WTC11 (cell line): ENCODE measurements at regions not wholly inside any gene's neighbourhood (a gene's known extent, or its start where the extent isn't known, plus 50 kb on each side); places are given as distances from the start of the nearest gene placed in this dataset.

ENCODE experiments used
- ATAC-seq: fragments of 200-7000 bp; cut with Tn5 transposase; 2 replicates; pipeline ENCODE4 v1.10.0; 2021; ENCODE audit warnings: mild to moderate bottlenecking, moderate library complexity
- CTCF ChIA-PET: fragments of 300-600 bp; sonication (Branson Sonifier 250); formaldehyde crosslinking; loops from one replicate; lab custom pipeline; 2021; ENCODE audit warnings: antibody characterized with exemption; lab: Charles Lee
- POLR2A ChIA-PET: fragments of 350-600 bp; sonication (Branson Sonifier 250); formaldehyde crosslinking; loops from one replicate; lab custom pipeline; 2021; ENCODE audit warnings: antibody characterized with exemption; lab: Charles Lee
- DNase-seq: peaks from one replicate; pipeline ENCODE4 v3.0.0; 2021; ENCODE audit warnings: low spot score
- H3K27ac Mint-ChIP-seq: 2 replicates; pipeline ENCODE4 v1.8.0; 2021; ENCODE audit warnings: mixed read lengths
- H3K27me3 Mint-ChIP-seq: 2 replicates; pipeline ENCODE4 v1.8.0; 2021; ENCODE audit warnings: low read depth, mild to moderate bottlenecking, moderate library complexity, mixed read lengths
- H3K36me3 Mint-ChIP-seq: 2 replicates; pipeline ENCODE4 v1.8.0; 2021; ENCODE audit warnings: mixed read lengths
- H3K4me1 Mint-ChIP-seq: 2 replicates; pipeline ENCODE4 v1.8.0; 2022; ENCODE audit warnings: mixed read lengths
- H3K4me3 Mint-ChIP-seq: 2 replicates; pipeline ENCODE4 v1.8.0; 2021; ENCODE audit warnings: mild to moderate bottlenecking, moderate library complexity, mixed read lengths
- H3K9me3 Mint-ChIP-seq: 2 replicates; pipeline ENCODE4 v1.8.0; 2021; ENCODE audit warnings: mixed read lengths
- CBFB ChIP-seq: sonication (generic); formaldehyde crosslinking; IDR thresholded peaks from 2 replicates; pipeline ENCODE4 v1.8.1; 2022; ENCODE audit warnings: mild to moderate bottlenecking, low read depth, missing genetic modification reagents
- ELF4 ChIP-seq: sonication (generic); formaldehyde crosslinking; IDR thresholded peaks from 2 replicates; pipeline ENCODE4 v1.8.1; 2022; ENCODE audit warnings: low read depth, mild to moderate bottlenecking, moderate library complexity, missing genetic modification reagents
- FOXJ3 ChIP-seq: sonication (generic); formaldehyde crosslinking; IDR thresholded peaks from 2 replicates; pipeline ENCODE4 v1.9.0; 2021; ENCODE audit warnings: missing genetic modification reagents, mild to moderate bottlenecking, borderline replicate concordance
- HMGA2 ChIP-seq: fragments of 250-450 bp; sonication (Bioruptor Pico); IDR thresholded peaks from 2 replicates; pipeline ENCODE4 v1.4.0; 2021; ENCODE audit warnings: mild to moderate bottlenecking, moderate library complexity
- JAZF1 ChIP-seq: fragments of 250-450 bp; sonication (Bioruptor Pico); IDR thresholded peaks from 2 replicates; pipeline ENCODE4 v1.9.0; 2021; ENCODE audit warnings: moderate library complexity, mild to moderate bottlenecking, inconsistent platforms
- JUN ChIP-seq: sonication (generic); formaldehyde crosslinking; IDR thresholded peaks from 2 replicates; pipeline ENCODE4 v1.8.0; 2023; ENCODE audit warnings: mild to moderate bottlenecking, missing genetic modification reagents
- KAT7 ChIP-seq: sonication (generic); formaldehyde crosslinking; IDR thresholded peaks from 2 replicates; pipeline ENCODE4 v1.8.1; 2023; ENCODE audit warnings: missing genetic modification reagents, mild to moderate bottlenecking, borderline replicate concordance
- NFATC4 ChIP-seq: fragments of 250-450 bp; sonication (Bioruptor Pico); IDR thresholded peaks from 2 replicates; pipeline ENCODE4 v1.9.0; 2021; ENCODE audit warnings: mild to moderate bottlenecking
- NFYB ChIP-seq: sonication (generic); formaldehyde crosslinking; conservative IDR thresholded peaks from 2 replicates; pipeline ENCODE4 v1.8.0; 2022; ENCODE audit warnings: low read depth, missing genetic modification reagents
- NR1H2 ChIP-seq: sonication (generic); formaldehyde crosslinking; IDR thresholded peaks from 2 replicates; pipeline ENCODE4 v1.9.0; 2021; ENCODE audit warnings: mild to moderate bottlenecking, moderate library complexity, missing genetic modification reagents
- PRRX2 ChIP-seq: fragments of 250-450 bp; sonication (Bioruptor Pico); IDR thresholded peaks from 2 replicates; pipeline ENCODE4 v1.8.0; 2021; ENCODE audit warnings: mild to moderate bottlenecking
- STAT6 ChIP-seq: sonication (generic); formaldehyde crosslinking; conservative IDR thresholded peaks from 2 replicates; pipeline ENCODE4 v1.8.1; 2023; ENCODE audit warnings: mild to moderate bottlenecking, low read depth, missing genetic modification reagents, moderate library complexity
- ZBTB21 ChIP-seq: sonication (generic); formaldehyde crosslinking; IDR thresholded peaks from 2 replicates; pipeline ENCODE4 v1.8.1; 2023; ENCODE audit warnings: mild to moderate bottlenecking, missing genetic modification reagents, borderline replicate concordance
- ZNF232 ChIP-seq: sonication (generic); formaldehyde crosslinking; IDR thresholded peaks from 2 replicates; pipeline ENCODE4 v1.8.0; 2022; ENCODE audit warnings: mild to moderate bottlenecking, missing genetic modification reagents
- ZNF416 ChIP-seq: fragments of 250-450 bp; sonication (Bioruptor Pico); IDR thresholded peaks from 2 replicates; pipeline ENCODE4 v1.9.0; 2021; ENCODE audit warnings: mild to moderate bottlenecking, inconsistent platforms
- ZNF671 ChIP-seq: fragments of 250-450 bp; sonication (Bioruptor Pico); IDR thresholded peaks from 2 replicates; pipeline ENCODE4 v1.8.0; 2021; ENCODE audit warnings: mild to moderate bottlenecking
- TF ChIP-seq, protein P1 (sequence below): sonication (generic); formaldehyde crosslinking; IDR thresholded peaks from 2 replicates; pipeline ENCODE4 v1.8.1; 2022; ENCODE audit warnings: low read depth, missing genetic modification reagents, borderline replicate concordance
- TF ChIP-seq, protein P2 (sequence below): sonication (generic); formaldehyde crosslinking; IDR thresholded peaks from 2 replicates; pipeline ENCODE4 v1.8.0; 2023; ENCODE audit warnings: missing genetic modification reagents, mild to moderate bottlenecking, borderline replicate concordance
- TF ChIP-seq, protein P3 (sequence below): sonication (generic); formaldehyde crosslinking; IDR thresholded peaks from 2 replicates; pipeline ENCODE4 v1.8.1; 2022; ENCODE audit warnings: mild to moderate bottlenecking, missing genetic modification reagents, moderate library complexity, borderline replicate concordance
- TF ChIP-seq, protein P4 (sequence below): sonication (generic); formaldehyde crosslinking; IDR thresholded peaks from 2 replicates; pipeline ENCODE4 v1.8.1; 2023; ENCODE audit warnings: mild to moderate bottlenecking, missing genetic modification reagents, moderate library complexity

GRCh38 chr4:169852481-169852880, 94.7 kb upstream of the HPF1 start:
- no peak overlapping the region for H3K4me3 Mint-ChIP-seq
- no peak for TF ChIP-seq ZNF416 (CRISPR knock-in tag)
- TF ChIP-seq, protein P1, sequence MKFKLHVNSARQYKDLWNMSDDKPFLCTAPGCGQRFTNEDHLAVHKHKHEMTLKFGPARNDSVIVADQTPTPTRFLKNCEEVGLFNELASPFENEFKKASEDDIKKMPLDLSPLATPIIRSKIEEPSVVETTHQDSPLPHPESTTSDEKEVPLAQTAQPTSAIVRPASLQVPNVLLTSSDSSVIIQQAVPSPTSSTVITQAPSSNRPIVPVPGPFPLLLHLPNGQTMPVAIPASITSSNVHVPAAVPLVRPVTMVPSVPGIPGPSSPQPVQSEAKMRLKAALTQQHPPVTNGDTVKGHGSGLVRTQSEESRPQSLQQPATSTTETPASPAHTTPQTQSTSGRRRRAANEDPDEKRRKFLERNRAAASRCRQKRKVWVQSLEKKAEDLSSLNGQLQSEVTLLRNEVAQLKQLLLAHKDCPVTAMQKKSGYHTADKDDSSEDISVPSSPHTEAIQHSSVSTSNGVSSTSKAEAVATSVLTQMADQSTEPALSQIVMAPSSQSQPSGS (CRISPR knock-in tag): no peak
- CTCF ChIA-PET: no interaction called here

GRCh38 chr4:169851750-169852149, 94.0 kb upstream of the HPF1 start:
- H3K4me3 Mint-ChIP-seq: no peak overlapping the region
- CTCF ChIA-PET: interaction anchor here (1.4 kb wide), 1 partner anchor 41 kb away, joined by 4 read pairs; no protein-coding TSS in a partner anchor
- H3K27me3 Mint-ChIP-seq: no peaks in the 10 kb centered on the region; the same call in 1 of the 2 replicates
- H3K4me1 Mint-ChIP-seq: peaks cover 6% of the 10 kb centered on the region
- no peak for ATAC-seq
- H3K27ac Mint-ChIP-seq: no peak overlapping the region
- POLR2A ChIA-PET: no interaction called here
- peaks cover 11% of the 10 kb centered on the region for H3K9me3 Mint-ChIP-seq
- TF ChIP-seq, protein P2, sequence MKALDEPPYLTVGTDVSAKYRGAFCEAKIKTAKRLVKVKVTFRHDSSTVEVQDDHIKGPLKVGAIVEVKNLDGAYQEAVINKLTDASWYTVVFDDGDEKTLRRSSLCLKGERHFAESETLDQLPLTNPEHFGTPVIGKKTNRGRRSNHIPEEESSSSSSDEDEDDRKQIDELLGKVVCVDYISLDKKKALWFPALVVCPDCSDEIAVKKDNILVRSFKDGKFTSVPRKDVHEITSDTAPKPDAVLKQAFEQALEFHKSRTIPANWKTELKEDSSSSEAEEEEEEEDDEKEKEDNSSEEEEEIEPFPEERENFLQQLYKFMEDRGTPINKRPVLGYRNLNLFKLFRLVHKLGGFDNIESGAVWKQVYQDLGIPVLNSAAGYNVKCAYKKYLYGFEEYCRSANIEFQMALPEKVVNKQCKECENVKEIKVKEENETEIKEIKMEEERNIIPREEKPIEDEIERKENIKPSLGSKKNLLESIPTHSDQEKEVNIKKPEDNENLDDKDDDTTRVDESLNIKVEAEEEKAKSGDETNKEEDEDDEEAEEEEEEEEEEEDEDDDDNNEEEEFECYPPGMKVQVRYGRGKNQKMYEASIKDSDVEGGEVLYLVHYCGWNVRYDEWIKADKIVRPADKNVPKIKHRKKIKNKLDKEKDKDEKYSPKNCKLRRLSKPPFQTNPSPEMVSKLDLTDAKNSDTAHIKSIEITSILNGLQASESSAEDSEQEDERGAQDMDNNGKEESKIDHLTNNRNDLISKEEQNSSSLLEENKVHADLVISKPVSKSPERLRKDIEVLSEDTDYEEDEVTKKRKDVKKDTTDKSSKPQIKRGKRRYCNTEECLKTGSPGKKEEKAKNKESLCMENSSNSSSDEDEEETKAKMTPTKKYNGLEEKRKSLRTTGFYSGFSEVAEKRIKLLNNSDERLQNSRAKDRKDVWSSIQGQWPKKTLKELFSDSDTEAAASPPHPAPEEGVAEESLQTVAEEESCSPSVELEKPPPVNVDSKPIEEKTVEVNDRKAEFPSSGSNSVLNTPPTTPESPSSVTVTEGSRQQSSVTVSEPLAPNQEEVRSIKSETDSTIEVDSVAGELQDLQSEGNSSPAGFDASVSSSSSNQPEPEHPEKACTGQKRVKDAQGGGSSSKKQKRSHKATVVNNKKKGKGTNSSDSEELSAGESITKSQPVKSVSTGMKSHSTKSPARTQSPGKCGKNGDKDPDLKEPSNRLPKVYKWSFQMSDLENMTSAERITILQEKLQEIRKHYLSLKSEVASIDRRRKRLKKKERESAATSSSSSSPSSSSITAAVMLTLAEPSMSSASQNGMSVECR (CRISPR knock-in tag): no peak
- no peak for TF ChIP-seq NFATC4 (CRISPR knock-in tag)
- peak; percentile 100 for TF ChIP-seq HMGA2 (CRISPR knock-in tag)
- peaks cover 7% of the 10 kb centered on the region for H3K36me3 Mint-ChIP-seq
- DNase-seq: no peak

More at GRCh38 chr4:169852481-169852880, 94.7 kb upstream of the HPF1 start:
- Mint-ChIP-seq H3K4me1 (peaks cover 6% of the 10 kb centered on the region), H3K9me3 (peaks cover 13% of the 10 kb centered on the region), H3K27me3 (no peaks in the 10 kb centered on the region; the same call in 1 of the 2 replicates), H3K27ac (no peak overlapping the region), H3K36me3 (peaks cover 9% of the 10 kb centered on the region)
- DNase-seq (no peak), ATAC-seq (no peak)
- POLR2A ChIA-PET: no interaction called here

GRCh38 chr4:169849456-169849855, 91.7 kb upstream of the HPF1 start:
- ATAC-seq (no peak), DNase-seq (no peak)
- Mint-ChIP-seq H3K4me1 (peaks cover 6% of the 10 kb centered on the region), H3K4me3 (no peak overlapping the region), H3K27me3 (no peaks in the 10 kb centered on the region), H3K36me3 (no peaks in the 10 kb centered on the region), H3K9me3 (no peaks in the 10 kb centered on the region; the same call in 1 of the 2 replicates), H3K27ac (no peak overlapping the region)
- ChIA-PET POLR2A (no interaction called here), CTCF (no interaction called here)
- TF ChIP-seq JAZF1 (CRISPR knock-in tag): no peak
- TF ChIP-seq STAT6: no peak
- no peak for TF ChIP-seq NR1H2
- no peak for TF ChIP-seq NFYB (CRISPR knock-in tag)
- TF ChIP-seq ZBTB21 (CRISPR knock-in tag): no peak

- Mint-ChIP-seq H3K4me1 (peaks cover 8% of the 10 kb centered on the region), H3K4me3 (no peak overlapping the region), H3K27me3 (no peaks in the 10 kb centered on the region), H3K9me3 (no peaks in the 10 kb centered on the region; the same call in 1 of the 2 replicates), H3K27ac (no peak overlapping the region), H3K36me3 (no peaks in the 10 kb centered on the region)
- POLR2A ChIA-PET: no interaction called here
- CTCF ChIA-PET: no interaction called here
- no peak for DNase-seq
- no peak for ATAC-seq
- TF ChIP-seq JUN (CRISPR knock-in tag): no peak
- TF ChIP-seq CBFB: no peak
- TF ChIP-seq KAT7 (CRISPR knock-in tag): no peak
- TF ChIP-seq, protein P3, sequence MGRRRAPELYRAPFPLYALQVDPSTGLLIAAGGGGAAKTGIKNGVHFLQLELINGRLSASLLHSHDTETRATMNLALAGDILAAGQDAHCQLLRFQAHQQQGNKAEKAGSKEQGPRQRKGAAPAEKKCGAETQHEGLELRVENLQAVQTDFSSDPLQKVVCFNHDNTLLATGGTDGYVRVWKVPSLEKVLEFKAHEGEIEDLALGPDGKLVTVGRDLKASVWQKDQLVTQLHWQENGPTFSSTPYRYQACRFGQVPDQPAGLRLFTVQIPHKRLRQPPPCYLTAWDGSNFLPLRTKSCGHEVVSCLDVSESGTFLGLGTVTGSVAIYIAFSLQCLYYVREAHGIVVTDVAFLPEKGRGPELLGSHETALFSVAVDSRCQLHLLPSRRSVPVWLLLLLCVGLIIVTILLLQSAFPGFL (CRISPR knock-in tag): no peak
- TF ChIP-seq ZNF416 (CRISPR knock-in tag): no peak
- no peak for TF ChIP-seq ELF4 (CRISPR knock-in tag)
- TF ChIP-seq PRRX2 (CRISPR knock-in tag): no peak
- TF ChIP-seq, protein P4, sequence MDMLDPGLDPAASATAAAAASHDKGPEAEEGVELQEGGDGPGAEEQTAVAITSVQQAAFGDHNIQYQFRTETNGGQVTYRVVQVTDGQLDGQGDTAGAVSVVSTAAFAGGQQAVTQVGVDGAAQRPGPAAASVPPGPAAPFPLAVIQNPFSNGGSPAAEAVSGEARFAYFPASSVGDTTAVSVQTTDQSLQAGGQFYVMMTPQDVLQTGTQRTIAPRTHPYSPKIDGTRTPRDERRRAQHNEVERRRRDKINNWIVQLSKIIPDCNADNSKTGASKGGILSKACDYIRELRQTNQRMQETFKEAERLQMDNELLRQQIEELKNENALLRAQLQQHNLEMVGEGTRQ: no peak
- no peak for TF ChIP-seq FOXJ3 (CRISPR knock-in tag)
- TF ChIP-seq ZNF232 (CRISPR knock-in tag): no peak
- no peak for TF ChIP-seq ZNF671 (CRISPR knock-in tag)
Observed at GRCh38 chr4:169848018-169848417, 90.3 kb upstream of the HPF1 start.
